OCI-M1 (cell line): ENCODE measurements at regions not wholly inside any gene's neighbourhood (a gene's known extent, or its start where the extent isn't known, plus 50 kb on each side); places are given as distances from the start of the nearest gene placed in this dataset.

Experiments
- DNase-seq: peaks from one replicate; lab custom pipeline; 2025; lab: John Stamatoyannopoulos, UW

- DNase-seq, result no peak
These were observed 123.9 kb upstream of the ADAMTSL1 start for GRCh38 chr9:18350036-18350435.

- DNase-seq, result no peak
These were observed 122.9 kb upstream of the ADAMTSL1 start for GRCh38 chr9:18350995-18351595.

- DNase-seq, result no peak
These were observed 121.2 kb upstream of the ADAMTSL1 start for GRCh38 chr9:18352711-18353110.

DNA sequence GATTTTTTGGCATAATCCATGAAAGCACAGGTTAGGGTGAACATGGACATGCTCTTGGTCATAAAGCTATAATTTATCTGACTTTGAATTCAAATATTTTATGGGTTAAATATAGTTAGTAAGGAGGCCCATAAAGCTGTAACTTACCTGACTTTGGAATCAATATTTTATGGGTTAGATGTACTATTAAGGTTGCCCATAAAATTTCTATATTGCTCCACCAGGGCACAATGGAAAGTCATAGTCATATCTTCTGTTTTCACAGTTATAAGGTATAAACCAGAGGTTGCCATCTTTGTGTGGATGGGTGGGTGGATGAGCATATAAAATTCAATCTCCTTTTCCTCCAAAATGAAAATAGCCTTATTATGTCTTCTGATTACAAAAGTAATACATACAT, 120.5 kb upstream of the ADAMTSL1 start:
- DNase-seq, result no peak

- peak; percentile 1 for DNase-seq
These were observed 116.6 kb upstream of the ADAMTSL1 start for GRCh38 chr9:18357321-18357720.

DNA sequence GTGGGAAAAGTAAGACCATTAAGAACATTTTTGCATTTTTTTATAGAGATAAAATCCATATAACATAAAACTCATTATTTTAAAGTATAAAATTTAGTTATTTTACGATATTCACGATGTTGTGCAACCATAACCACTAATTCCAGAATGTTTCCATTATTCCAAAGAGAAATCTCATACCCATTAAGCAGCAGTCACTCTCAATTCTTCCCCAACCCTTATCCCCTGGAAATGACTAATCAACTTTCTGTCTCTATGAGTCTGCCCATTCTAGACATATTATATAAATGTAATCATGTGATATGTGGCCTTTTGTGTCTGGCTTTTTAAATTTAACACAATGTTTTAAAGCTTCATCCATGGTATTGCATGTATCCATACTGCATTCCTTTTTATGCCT, 115.6 kb upstream of the ADAMTSL1 start:
- DNase-seq, result no peak

DNA sequence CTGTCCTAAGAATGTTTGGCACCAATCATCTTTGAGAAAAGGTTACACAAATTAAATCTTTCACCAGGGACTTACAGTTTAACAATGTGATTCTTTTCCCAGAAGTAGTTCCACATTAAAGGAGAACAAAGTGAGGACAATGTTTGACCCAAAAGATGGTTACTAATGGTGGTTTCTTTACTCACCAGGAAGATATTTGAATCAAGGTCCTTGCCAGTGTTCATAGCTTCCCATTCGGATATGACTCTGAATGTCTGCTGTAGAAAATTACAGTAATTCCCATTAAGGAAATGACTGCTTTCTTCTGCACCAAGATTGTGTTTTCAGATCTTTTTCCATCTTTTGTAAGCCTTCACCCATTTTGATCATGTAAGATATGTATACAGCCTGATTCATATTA, 114.6 kb upstream of the ADAMTSL1 start:
- no peak for DNase-seq

GRCh38 chr9:18360005-18360404, 113.9 kb upstream of the ADAMTSL1 start:
- no peak for DNase-seq

DNA sequence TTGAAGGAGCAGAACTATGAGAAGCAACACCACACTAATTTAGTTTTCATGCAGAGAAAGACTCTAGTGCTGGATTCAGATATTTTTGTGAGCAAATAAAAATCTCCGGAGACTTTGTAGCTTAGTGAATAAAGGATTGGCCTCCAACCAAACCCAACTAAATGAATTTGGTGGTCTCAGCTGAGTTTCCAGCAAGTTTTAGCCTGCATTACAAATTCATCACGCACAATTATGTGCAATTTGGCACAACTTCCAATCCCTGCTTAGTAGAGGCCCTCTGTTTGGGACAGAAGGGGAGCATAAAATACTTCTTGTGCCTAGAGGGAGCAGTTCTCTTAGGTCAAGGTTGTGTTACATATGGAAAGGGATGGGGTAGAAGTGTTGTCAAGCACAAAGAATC, 112.3 kb upstream of the ADAMTSL1 start:
- DNase-seq, result no peak

DNA sequence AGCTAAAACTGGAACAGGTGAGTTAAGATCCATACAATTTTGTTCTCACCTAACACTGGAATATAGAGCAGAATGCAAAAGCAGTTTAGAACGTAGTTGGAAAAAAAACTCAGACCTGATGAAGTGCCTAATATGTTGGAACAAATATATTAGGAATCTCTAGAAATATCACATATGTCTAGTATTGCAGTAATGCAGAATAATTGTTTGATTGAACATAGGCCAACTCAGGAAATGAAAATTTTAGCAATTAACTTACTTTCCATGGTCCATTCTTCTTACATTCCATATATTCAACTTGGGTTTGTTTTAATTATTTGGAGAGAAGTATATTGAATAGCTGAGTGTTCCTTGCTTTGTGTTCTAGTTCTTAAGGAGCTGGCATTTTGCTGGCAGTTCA, 111.8 kb upstream of the ADAMTSL1 start:
- no peak for DNase-seq

- peak; percentile 26 for DNase-seq
These were observed 110.9 kb upstream of the ADAMTSL1 start for GRCh38 chr9:18362901-18363685.

GRCh38 chr9:18365651-18366050, 108.3 kb upstream of the ADAMTSL1 start:
- DNase-seq, result no peak

GRCh38 chr9:18366184-18366583, 107.8 kb upstream of the ADAMTSL1 start:
- DNase-seq, result no peak

DNA sequence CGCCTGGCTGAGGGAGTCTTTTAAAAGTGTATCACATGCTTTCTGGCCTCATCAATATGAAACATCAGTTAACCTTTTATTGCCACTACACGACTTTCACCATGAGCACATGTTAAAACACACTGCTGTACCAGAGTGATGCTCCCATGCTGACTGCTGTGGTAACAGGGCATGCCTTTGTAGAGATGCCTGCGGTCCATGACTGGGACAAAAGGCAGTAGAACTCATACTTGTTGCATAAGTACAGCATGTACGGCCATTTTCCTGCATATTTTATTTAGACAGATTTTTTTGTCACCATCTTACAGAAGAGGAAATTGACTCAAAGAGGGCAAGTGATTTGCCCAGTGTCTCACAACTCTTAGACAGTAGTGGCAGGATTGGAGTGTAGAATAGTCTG, 105.7 kb upstream of the ADAMTSL1 start:
- DNase-seq, result no peak

- no peak for DNase-seq
These were observed 102.8 kb upstream of the ADAMTSL1 start for GRCh38 chr9:18371141-18371540.

DNA sequence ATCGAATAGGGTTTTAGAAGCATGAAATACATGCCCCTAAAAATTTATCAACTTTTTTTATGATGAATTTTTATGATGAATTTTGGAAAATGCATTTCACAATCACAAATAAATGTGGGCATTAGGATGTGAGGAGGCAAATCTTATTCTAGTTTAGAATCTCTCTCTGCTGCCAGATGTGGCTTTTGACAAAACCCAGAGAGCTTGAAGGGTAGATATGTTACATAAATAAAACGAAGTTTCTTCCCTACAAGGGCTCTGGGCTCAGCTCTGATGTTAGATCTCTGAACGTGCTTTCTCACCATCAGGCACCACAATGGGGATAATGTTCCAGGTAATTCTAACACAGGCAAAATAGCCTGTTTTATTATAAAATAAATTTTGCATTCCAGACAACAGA, 102.3 kb upstream of the ADAMTSL1 start:
- no peak for DNase-seq

- DNase-seq, result no peak
These were observed 94.7 kb upstream of the ADAMTSL1 start for GRCh38 chr9:18379073-18379811.

GRCh38 chr9:18382243-18382642, 91.7 kb upstream of the ADAMTSL1 start:
- no peak for DNase-seq

- DNase-seq, result no peak
These were observed 89.9 kb upstream of the ADAMTSL1 start for GRCh38 chr9:18384066-18384465.

- DNase-seq, result no peak
These were observed 88.1 kb upstream of the ADAMTSL1 start for GRCh38 chr9:18385696-18386490.

DNA sequence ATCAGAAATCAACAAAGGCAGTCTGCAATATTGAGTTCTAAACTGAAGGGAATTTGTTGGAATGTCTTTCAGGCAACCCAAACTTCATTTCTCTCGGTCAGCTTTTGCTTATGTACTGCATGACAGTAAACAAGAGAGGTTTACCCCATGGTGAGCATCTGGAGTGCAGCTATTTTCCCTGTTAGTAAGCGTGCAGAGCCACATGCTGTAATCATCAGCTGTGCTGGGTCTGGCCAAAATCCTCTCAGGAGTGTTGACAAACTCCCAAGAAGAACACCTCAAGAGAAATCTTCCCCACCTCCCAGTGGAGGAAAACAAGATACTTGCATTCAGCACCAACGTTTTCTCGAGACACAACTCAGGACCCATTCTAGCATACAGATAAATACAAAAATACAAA, 83.6 kb upstream of the ADAMTSL1 start:
- no peak for DNase-seq
